GM18519 (cell line): ENCODE measurements at regions not wholly inside any gene's neighbourhood (a gene's known extent, or its start where the extent isn't known, plus 50 kb on each side); places are given as distances from the start of the nearest gene placed in this dataset.

Source experiments
- ATAC-seq: cut with Tn5 transposase; IDR thresholded peaks from one replicate; pipeline ENCODE4 v1.9.1; 2021; ENCODE audit warnings: mild to moderate bottlenecking, moderate library complexity; ENCODE audit not compliant: unreplicated experiment, low FRiP score

- no peak for ATAC-seq
Observed at GRCh38 chr4:18942874-18943273, 921.3 kb upstream of the LCORL start.

DNA sequence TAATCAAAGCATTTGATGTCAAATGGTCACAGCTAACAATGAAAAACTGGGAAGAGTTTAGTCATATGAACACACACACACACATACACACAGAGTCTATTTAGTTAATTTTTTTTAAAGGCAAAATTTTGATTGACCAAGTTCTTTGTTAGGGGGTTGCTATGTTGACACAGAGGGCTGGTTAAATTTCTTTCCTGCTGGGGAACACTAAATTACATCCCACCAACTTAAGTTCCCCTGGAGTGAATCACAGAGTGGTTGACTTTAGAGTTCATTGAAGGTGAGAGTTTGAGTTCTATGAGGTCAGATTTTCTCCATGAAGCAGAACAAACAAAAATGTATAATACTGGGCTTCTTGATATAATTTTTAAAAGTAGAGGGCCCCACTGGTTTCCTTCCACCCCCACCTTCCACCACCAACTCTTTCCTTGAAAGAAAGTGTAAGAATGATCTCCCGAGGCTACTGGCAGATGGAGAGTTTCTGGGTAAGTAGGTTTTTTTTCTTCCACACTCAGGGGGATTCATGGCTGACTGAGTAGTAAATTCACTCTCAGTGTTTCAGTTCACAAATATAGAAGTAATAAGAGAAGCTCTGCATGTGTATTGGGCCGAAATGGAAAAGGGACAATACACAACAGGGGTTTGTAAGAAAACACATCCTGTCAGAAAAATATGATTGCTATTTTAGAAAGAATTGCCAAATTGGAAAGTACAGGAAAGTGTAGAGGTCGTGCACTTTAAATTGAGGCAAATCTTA lies 917.0 kb upstream of the LCORL start:
- no peak for ATAC-seq

DNA sequence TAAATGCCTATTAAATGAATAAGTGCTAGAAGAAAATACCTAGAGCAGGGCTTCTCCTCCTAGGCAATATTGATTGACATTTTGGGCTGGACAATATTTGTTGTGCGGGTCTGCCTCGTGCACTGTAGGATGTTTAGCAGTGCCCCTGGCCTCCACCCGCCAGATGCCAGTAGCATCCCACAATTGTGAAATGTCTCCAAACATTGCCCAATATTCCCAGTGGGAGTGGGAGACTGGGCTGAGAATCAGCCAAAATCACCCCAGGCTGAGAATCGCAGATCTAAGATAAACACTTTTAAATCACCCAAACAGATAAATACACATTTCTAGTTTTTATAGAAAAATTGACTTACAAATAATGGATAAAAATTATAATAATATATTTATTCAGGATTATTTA lies 916.2 kb upstream of the LCORL start:
- ATAC-seq: no peak

- no peak for ATAC-seq
Observed at GRCh38 chr4:18937080-18937479, 915.5 kb upstream of the LCORL start.

DNA sequence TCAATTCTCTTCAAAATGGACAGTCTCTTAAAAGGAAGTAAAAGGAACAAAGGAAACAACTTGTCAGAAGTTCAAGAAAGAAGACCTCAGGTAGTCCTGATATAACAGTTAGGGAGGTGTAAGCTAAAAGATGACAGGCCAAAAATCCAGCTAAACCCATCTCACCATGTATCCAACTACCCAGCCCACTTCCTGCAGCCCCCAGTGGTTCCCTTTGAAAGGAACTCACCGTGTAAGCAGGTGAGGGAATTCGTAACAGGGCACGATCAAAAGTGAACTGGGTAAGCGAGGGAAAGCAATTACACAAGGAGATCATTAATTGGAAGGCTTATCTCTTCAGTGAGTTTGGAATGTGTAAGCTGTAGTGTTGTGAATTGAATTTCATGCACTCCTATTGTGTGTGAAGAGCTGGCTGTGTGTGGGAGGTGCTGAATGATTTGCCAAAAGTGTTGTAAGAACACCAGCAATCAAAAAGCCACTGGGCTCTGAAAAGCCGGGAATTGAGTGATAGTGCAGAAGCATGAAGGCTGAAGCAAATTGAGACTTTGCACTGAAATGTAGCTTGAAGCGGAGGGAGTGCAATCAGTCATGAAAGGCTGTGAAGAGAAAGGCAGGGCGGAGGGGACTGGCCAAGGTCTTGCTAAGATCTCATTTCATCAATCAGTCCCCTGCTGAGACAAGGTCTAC lies 914.2 kb upstream of the LCORL start:
- no peak for ATAC-seq

GRCh38 chr4:18934197-18934596 lies 912.6 kb upstream of the LCORL start:
- ATAC-seq: no peak

DNA sequence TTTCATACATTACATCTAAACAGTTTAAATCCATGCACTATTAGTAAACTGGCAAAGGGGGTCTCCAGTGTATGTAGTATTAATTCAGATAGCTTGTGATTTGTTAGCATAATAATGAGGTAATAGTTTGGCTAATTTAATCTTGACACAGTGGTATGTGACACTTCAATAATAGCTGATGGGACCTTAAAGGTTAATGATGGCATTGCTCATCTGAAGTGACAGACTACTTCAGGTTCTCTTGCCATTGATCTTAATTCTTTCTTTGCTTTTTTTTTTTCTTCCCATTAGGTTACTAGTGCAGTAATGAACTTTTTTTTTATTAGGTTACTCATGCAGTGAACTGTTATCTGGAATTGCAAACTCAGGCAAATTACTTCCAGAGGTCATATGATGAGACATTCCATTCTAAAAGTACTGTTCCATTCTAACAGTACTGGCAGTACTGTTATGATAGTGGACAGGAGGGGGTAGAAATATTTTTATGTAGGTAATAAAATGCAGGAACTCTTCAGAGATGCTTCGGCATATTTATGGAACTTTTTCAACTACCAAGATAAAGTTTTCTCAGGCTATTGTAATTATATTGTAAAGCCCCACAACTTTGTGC lies 911.3 kb upstream of the LCORL start:
- no peak for ATAC-seq

DNA sequence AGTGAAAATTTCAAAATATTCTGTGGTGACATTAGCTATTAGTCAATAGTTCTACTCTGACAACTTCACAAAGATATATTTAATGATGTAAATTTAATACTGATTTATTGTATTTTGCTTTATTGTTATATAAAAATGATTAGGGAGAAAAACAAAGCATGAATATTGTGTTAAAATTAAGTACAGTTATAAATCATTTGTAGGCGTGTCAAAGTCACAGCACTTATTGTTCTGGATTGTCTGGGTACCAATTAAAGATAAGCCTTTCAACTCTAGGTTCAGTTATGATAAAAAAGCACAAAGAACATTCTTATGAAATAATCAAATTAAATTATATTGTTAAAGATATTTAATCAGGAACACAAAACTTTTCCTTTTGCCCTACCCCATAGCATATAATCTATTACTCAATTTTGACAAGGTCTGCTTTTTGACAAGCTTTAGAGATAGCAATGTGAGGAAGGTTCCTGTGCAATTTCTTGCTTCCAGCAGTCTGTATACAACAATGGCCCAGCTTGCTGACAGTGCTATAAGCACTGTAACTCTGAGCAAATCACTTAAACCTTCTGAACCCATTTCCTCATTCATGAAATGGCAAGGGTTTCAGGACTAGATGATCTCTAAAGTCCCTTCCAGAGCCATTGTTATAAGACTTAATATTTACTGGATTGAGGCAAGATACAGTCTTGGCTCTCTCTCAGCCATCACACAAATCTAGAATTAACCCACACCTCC lies 910.3 kb upstream of the LCORL start:
- no peak for ATAC-seq

GRCh38 chr4:18930487-18930886 lies 908.9 kb upstream of the LCORL start:
- ATAC-seq: no peak

GRCh38 chr4:18923496-18924161 lies 902.1 kb upstream of the LCORL start:
- no peak for ATAC-seq

DNA sequence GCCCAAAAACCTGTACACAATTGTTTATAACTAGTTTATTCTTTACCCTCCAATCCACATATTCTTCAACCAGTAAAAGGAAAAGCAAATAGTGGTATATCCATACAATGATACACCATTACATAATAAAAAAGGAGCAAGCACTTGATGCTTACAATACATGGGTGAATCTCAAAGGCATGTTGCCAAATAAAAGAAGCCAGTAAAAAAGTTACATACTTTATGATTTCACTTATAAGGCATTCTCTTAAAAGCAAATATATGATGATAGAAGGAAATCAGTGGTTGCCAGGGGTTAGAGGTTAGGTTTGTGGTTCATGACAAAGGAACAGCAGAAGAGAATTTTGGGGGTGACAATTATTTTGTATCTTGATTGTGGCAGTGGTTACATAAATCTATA lies 896.1 kb upstream of the LCORL start:
- no peak for ATAC-seq

GRCh38 chr4:18914182-18914581 lies 892.6 kb upstream of the LCORL start:
- no peak for ATAC-seq

DNA sequence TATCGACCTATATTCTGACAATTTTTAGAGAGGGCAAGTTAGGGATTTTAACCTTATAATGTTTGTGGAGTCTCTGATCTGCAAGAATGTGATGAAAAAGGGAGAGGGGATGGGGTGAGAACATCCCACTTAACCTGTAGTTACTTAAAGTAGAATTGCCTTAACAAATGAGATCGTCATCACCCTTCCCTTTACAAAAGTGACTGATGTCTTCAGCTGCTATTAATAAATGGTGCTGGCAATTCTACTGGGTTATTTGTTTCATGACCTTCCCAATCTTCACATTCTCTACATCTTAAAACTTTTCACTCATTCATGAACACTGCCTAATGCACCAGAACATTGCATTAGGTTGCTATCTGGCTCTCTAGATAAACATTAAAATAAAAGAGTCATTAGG lies 873.4 kb upstream of the LCORL start:
- ATAC-seq: no peak

DNA sequence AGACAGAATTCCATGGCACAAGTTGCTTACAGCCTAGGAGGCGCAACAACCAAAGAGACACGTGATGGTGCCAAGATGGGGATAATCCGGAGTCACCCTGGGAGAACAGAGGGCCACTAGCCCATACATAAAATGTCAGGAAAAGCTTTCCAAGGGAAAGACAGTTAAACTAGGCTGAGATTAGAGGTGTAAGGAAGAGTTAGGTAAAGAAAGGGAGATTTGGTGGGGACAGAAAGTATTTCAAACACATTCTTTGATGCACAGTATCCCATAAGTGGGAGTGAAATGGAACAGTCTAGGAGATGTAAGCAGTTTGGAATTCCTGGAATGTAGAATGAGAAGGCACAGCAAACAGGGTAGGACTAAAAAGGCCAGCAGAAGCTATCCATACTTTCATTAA lies 860.9 kb upstream of the LCORL start:
- ATAC-seq: no peak

GRCh38 chr4:18881556-18881955 lies 860.0 kb upstream of the LCORL start:
- ATAC-seq: no peak

DNA sequence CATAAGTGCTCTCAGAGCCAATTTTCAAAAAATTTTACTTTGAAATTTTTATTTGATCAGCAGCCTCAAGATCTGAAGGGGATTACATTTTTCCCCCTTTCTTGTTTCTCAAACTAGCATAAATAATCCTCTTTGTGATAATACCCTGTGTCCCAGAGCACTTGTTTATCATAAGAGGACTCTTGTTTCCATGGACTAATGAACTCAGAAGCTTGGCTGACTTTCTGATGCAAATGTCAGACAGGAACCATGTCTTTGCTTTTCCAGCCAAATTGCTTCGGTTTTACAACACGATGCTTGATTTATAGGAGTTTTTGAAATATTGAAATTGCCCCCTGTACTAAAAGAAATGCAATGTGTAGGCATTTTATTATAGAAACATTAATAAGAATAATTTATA lies 859.3 kb upstream of the LCORL start:
- no peak for ATAC-seq

DNA sequence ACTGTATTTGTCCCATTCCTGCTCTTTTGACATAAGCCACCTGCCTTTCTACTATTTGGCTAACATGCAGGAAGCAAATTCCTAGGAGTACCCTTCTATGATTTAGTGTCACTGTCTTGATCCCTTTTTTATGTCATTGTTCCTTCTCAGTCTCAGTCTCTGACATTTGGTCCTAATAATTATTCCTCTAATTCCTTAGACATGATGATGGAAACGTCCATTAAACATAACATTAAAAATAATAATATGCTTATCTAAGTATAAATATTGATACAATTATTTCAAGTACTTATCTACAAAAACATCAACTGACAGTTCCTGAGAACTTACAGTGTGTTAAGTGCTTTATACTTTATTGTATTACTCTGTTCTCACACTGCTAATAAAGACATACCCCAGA lies 857.0 kb upstream of the LCORL start:
- no peak for ATAC-seq

DNA sequence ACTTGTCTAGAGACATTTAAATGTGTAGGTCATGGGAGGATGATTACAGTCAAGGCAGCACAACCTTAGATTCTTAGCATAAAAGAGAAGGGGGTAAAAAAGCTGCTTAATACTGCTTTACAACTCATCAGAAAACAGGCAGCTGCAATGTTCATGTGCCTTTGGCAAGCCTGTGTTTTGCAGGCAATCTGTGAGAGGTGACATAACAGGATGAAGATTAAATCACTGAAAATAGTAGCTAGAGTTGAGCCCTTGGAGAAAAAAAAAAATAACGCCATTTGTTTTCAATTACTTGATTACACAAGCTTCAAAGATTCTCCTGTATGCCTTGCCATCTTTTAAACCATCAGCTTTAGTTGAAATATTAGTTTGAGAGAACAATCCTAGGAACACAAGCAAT lies 847.6 kb upstream of the LCORL start:
- ATAC-seq: no peak

DNA sequence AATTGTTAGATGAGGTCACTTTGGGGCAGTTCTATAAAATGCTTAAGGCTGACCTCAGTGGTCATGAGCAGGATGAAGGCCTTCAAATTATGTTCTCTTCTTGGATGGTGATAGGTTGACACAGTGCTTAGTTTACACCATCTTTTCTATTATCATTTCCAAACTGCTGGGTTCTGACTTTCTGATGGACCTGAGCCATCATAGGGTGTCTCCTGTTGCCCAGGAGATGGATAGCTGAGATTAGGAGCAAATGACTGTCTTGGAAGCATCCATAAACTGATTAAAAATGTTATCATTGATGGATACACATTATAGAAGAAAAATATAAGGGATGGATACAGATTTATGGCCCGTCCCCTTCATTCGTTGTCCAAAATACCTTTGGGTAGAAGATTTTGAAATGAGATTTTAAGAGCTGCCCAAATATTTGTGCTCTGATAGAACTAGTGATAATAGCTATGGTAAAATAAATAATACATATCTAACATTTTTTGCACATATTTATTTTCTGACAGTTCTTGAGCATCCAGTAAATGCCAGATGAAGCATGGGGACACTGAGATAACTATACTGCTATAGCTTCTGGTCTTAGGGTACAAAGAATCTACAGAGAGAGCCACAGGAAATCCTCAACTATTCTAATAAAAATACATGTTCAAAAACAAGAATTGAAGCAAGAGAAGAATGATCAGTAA lies 839.4 kb upstream of the LCORL start:
- ATAC-seq: no peak

DNA sequence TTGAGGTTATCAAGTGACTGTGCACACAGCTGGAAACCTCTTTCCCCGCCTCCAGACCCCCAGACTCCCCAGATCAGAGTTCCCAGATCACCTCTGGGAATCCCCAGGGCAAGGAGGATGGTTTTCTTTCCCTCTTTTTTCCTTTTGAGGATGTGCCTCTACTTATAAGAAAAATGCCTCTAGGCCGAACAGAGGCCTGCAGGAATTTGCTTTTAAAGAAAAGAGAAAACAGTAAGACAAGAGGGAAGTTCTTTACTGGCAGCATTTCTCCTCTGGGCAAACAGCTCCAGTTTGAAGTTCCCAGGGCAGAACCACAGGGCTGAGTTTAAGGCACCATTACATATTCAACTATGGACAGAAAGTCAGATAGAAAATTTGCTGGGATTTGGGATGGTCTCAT lies 837.9 kb upstream of the LCORL start:
- ATAC-seq: no peak
